ENCODE measurements at regions not wholly inside any gene's neighbourhood (a gene's known extent, or its start where the extent isn't known, plus 50 kb on each side); places are given as distances from the start of the nearest gene placed in this dataset.
"Not testable (repeated sequence)": the region's sequence is repeated elsewhere in the genome, so short reads cannot be mapped to it uniquely, and the experiment has no call there.

DNA sequence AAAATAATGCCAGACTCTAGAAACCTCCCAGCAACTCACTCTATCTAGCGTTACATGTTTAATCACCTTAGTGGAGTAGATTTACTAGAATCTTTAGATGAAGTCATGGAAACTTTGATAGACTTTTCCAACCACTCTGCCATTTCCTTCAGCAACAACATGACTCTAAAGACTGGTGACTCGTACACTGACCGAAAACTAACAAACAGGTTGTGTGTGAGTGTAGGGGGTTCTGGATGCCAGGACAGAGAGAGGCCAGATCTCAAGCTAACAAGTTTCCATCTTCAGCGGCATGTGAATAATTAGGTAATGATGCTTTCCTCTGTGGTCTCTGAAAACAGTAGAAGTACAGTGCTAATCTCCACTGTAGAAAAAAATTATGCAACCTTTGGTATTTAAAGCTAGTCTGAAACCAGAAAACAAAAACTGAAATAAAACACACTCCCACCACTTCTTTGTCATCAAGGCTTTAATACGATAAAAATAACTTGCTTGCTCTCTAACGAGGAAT lies 286.4 kb downstream of the PRDM5 start:
- no peak for DNase-seq

DNA sequence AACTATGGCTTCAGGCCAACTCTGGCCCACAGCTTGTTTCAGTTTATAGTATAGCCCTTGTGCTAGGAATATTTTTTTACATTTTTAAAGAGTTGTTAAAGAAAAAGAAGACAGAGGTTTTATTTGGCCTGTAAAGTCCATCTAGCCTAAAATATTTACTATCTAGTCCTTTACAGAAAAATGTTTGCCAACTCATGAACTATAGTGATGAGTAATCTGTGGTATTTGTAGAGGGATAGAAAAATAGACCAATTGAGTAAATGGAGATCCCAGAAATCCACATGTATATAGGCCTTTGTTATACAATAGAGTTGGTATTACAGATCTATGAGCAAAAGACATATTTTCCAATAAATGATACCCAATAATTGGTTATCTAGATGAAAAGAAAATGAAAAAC lies 288.7 kb downstream of the PRDM5 start:
- DNase-seq: no peak

DNA sequence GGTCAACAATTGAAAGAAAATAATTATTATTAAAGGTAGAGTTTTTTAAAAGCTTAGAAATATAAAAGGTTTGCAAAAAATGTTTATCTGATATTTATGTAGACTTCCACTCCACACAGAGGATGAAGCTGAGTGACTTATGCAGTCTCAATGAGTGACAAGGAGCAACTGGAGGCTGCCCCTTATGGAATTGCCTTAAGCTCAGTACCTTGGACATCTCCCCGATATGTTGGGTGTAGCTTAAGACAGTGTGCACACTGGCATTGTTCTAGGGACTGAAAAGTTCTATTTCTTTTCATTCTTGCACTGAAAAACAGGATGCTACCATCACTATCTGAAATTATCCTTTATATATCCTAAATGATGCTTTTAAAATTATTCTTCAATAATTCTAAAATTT lies 292.1 kb downstream of the PRDM5 start:
- DNase-seq: no peak

DNA sequence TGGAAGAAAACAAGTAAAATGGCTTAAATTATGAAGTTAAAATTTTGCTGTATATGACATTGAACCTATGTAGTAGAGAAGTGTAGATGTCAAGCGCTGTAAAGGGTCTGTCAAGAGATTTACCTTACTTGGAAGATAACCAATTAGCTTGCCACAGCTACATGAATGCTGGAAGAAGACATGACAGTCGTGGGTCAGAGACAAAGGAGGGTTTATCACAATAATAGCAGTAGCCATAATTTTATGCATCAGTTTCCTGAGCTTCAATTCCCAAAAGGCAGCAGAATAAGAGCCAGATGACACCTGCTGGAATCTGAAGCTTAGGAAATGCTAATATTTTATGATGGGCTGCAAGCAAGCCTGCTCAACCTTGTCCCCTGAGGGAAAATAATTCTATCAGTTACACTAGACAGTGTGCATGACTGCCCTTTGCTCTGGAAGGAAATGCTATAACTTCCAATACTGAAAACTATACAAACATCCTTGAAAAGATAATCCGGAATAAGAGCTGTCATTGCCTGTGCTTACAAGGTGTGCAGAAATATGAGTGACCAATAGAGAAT lies 292.9 kb downstream of the PRDM5 start:
- DNase-seq: no peak

DNA sequence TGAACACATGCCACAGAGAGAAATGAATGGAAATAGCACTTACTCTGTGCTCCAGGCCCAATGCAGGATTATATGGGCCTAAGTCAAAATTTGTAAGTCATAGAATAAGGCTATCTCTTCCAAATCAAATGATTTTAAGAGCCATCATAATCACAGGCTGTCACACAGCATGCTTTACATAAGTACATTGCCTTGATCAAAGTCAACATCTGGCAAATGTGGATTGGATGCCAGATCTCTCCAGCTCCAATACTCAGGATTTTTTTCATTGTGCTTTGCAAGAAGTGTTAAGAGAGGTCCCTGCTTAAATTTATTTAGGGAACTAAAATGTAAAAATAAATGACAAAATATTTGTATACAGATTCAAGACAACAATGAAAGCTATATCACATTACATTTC lies 299.9 kb downstream of the PRDM5 start:
- no peak for DNase-seq

DNA sequence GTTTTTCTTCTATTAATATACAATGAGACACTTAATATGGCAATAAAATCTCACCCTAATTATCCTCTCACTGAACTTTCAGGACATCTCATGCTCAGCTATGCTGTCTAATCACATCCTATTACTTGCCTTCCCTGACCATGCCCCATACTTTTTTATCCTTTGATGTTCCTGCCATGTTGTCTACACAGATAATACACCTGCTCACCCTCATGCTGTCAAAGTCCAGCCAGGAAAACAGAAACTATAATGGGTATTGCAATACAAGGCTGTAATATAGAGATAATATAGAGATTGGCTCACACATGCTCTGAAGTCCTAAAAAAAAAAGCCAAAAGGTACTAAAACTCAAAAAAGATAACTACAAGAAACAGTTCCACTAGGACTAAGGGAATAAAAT lies 305.4 kb downstream of the PRDM5 start:
- DNase-seq: no peak

DNA sequence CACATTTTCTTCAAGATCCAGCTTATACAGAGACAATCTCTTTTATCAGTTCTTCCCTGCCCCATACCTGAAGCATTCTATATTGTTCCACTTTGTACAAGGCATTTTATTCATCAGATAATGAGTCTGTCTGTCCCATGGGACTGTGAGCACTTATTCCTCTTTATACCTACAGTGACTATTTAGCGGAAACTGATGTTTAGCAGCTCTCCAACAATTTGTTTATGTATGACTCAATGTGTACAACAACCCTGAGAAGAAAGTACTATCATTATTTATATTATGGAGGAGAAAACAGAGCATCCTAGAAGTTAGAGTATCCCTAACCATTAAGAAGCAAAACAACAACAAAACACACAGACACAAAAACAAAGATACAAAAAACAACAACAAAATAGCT lies 306.5 kb downstream of the PRDM5 start:
- no peak for DNase-seq

DNA sequence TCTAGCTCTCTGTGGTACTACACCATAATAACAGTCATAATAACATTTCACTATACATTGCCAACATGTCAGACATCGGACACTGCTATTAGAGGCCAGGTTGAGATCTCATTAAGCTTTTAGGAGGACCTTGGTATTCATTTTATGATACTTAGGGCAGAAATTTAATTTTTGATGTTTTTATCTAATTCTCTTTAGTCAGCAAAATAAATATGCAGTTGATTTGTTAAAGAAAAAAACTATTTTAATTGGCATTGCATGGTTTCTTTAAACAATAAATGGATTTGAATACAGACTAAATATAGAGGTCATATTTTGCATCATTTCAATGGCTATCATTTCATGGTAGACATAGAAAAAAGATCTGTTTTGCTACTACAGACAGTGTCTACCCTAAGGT lies 308.7 kb downstream of the PRDM5 start:
- DNase-seq: no peak

DNA sequence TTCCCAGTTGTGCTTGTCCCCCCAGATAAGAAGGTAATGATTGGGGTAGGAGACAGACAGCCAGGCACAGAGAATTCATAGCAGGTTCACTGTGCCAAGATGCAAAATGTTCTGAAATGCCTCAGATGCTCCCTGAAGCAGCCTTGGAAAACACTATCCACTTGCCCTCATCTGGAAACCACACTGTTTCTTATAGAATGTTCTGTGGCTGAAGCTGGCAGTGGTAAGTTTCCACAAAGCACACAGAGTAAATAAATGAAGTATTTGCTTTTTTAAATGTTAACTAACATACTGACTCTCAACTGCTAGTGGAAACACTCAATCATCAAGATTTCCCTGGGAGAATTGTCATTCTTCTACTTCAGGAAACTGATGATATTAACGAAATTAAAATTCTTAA lies 311.4 kb downstream of the PRDM5 start:
- DNase-seq: no peak

DNA sequence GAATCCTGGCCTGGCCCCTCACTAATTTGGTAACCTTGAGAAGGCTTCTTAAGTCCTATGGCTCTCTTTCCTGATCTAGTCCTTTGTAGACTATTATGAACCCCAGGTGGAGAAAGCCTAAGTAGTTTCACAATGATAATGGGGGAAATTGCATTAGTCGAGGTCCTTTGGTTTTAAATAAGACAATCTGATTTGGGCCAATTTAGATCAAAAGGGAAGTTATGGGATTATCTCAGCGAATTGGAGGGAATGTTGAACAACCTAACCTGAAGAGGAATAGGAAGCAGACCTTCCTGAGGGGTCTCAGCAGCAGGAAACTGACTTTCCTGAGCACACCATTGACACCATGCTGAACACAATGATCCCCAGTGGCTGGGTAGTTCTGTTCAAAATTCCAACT lies 331.5 kb downstream of the PRDM5 start:
- no peak for DNase-seq

DNA sequence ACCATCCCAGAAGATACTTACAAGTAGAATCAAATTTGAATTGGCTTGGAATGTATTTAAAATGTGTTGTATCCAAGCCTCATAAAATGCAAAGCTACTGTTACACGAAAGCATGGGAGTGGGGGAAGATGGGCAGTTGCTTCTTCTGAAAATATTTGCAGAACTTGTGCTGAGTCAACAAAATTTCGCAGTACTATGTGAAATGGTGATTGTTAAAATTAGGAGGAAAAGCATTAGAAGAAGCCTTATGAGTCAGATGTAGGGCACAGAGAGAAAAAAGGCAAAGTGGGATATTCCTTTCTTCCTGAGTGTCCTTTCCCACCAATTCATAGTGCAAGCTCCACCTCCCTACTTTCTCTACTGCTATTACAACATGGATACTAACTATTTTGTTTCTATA lies 332.7 kb downstream of the PRDM5 start:
- DNase-seq: no peak

DNA sequence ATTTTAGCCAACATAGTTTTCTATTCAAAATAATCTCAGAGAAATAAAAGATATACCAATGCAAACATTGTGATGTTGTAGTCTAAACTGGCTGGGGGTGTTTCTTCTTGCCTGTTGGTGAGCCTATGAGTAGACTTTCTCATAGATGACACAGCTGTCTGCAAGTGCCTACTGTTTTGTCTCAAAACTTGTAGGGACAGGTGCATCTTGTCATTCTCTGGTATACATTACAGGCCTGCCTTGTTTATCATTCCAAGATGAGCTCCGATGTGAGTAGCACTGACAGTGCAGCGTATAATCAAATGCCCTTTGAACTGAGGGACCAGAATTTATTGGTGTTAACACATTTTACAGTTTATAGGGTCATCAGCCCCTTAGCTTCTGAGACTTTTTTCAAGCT lies 353.8 kb downstream of the PRDM5 start:
- no peak for DNase-seq

DNA sequence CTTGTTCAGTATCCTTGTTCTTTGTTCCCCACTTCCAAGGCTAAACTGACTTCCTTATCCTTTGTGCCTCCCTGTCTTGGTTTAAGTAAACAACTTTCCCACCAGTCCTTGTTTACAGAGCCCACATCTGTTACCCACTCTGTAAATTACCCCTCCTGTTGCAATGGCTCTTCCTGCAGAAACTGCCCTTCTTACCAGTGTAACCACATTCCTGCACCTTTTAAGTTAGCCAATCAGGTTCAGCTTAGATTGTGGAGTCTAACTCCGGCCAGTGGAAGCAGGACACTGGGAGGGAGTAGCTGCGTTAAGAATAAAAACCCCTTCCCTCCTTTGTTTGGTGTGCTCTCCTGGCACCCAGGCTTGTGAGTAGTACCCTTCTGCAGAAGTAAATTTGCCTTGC lies 360.9 kb downstream of the PRDM5 start:
- no peak for DNase-seq

DNA sequence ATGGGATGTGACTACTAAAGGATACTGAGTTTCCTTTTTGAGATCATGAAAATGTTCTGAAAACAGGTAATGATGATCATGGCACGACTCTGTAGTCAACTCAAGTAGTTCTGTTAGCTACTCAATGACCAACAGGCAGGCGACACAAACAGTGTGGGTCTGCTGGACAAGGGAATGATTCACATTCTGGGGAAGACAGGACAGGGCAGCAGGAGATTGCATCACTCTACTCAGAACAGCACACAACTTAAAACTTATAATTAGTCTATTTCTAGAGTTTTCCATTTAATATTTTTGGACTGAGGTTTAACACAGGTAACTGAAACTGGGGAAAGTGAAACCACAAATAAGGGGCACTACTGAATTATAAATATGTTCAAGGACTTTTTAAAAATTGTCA lies 365.2 kb downstream of the PRDM5 start:
- DNase-seq: no peak

DNA sequence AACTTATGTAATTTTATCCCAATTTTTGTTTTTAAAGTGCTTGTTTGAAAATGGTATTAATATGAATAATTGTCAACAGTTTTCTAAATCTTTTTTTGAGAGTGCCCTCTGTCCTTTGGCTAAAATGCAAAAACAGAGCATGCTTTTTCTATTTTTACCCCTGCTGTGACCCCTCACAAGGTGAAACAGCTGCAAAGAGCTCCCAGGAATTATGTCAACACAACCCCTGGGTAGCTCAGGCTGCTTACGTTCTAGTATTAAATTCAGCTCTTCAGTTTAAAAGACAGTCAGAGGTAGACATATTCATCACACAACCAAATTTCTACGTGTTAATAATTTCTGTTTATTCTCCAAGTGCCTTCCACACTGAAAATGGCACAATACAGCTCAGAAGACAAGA lies 367.5 kb downstream of the PRDM5 start:
- DNase-seq: no peak

DNA sequence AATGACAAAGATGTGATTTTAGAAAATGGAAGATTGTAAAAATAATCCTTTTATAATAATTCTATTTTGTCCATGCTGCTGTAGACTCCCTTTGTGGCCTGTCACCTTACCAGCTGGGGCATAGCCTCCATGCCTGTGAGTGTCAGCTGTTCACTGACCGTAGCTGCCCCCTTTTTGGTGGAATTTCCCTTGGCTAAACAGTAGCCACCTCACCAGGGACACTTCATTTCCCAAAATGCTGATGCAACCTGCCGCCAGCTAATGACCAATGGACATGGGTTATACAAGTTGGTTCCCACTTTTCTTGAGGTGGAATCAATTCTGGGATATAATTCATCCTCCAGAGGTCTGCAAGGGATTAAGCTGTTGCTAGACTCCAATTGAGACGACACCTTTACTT lies 368.4 kb downstream of the PRDM5 start:
- DNase-seq: no peak

DNA sequence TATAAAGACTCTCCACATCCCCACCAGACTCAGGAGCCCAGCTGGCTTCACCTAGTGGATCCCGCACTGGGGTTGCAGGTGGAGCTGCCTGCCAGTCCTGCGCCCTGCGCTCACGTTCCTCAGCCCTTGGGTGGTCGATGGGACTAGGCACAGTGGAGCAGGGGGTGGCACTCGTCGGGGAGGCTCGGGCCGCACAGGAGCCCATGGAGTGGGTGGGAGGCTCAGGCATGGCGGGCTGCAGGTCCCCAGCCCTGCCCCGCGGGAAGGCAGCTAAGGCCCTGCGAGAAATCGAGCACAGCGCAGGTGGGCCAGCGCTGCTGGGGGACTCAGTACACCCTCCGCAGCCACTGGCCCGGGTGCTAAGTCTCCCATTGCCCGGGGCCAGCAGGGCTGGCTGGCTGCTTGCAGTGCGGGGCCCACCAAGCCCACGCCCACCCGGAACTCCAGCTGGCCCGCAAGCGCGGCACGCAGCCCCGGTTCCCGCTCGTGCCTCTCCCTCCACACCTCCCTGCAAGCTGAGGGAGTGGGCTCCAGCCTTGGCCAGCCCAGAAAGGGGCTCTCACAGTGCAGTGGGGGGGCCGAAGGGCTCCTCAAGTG lies 371.8 kb downstream of the PRDM5 start:
- not testable (repeated sequence) for DNase-seq

DNA sequence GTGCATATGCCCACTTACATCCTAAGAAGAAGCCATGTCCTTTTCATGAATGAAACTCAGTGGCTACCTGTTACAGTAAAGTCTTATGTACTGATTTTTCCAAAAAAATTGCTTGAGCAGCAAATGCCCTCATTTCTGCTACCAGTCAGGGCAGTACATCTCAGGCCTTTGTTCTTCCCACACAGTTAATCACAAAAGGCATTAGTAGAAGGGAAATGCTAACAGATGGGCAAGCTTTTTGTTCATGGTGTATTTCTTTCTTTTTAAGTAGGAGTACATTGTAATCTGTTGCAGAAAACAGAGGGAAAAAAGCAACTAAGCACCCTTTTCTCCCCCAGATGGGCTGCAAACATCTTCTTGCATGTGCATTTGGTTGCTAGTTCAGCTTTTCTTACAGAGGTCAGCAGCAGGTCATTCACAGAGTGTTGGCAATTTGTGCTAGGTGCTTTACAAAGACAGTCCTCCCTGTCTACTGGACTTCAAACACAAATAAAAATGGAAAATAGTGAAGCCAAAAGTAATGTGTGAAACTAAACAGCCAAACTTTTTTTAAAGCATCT lies 373.4 kb downstream of the PRDM5 start:
- DNase-seq: no peak

DNA sequence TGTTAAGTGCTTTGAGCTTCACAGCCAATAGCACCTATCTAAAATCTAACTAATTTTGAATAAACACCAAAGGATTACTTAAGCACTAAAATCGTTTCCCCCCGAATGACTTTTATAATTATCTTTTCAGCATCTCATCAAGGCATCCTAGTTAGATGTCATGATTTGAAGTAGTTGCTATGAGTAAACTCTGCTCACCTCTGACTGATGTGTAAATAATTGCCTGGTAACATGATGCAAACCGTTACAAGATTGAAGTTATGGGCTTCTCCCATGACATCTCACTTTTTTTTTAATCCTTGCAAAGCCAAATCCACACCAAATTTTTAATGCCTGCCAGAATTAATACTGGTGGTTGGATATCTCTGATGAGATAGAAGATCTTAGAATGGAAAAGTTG lies 377.1 kb downstream of the PRDM5 start:
- no peak for DNase-seq

DNA sequence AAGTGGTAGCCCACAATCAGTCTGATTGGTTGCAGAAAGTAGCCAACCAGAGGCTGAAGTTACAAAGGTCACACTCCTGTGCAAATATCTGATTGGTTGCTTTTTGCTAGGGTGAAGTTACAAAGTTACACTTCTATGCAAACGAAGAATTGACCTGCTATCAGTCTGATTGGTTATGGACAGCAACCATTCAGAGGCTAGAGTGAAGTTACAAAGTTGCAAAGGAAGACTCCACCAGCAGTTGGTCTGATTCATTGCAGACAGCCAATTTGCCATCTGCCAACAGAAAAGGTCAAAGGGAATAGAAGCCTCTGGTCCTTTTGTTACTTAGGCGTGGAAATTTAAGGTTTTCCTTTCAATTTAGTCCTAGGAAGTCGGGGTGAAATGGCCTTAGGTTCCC lies 377.7 kb downstream of the PRDM5 start:
- DNase-seq: no peak

DNA sequence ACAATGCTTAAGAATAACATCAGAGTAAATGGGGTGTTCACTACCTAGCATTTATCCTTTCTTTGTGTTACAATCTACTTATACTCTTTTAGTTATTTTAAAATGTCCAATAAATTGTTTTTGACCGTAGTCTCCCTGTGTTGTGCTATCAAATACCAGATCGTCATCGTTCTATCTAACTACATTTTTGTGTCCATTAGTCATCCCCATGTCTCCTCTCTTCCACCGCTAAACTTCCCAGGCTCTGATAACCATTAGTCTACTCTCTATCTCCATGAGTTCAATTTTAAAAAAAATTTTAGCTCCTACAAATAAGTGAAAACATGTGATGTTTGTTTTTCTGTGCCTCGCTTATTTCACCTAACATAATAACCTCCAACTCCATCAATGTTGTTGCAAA lies 381.9 kb downstream of the PRDM5 start:
- no peak for DNase-seq

DNA sequence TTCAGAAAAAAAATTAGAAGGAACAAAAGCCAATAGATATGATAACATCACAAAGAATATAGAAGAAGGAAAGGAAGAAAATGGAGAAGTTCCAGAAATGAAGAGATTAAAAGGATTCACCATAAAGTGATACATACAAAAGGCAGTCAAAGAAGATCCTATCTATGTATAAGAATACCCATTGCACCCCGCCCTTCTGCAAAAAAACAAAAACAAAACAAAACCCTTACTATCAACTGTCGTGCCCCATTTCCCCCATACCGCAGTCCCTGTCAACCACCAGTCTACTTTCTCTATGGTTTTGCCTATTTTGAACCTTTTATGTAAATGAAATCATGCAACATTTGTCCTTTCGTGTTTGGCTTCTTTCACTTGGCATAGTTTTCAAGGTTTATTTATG lies 385.6 kb downstream of the PRDM5 start:
- no peak for DNase-seq

DNA sequence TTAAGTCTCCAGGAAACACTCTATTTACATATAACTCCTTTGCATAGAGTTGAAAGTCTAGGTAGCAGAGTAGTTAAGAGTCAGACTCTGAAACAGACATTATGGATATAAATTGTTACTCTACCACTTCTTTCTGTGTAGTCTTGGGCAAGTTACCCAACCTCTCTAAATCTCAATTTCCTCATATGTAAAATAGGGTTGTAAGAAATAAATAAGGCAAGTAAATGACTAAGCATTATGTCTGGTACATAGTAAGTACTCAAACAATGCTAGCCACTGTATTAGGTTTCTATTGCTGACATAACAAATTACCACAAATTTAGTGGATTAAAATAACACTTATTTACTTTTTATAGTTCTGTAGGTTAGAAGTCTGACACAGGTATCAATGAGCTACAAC lies 394.1 kb downstream of the PRDM5 start:
- no peak for DNase-seq

DNA sequence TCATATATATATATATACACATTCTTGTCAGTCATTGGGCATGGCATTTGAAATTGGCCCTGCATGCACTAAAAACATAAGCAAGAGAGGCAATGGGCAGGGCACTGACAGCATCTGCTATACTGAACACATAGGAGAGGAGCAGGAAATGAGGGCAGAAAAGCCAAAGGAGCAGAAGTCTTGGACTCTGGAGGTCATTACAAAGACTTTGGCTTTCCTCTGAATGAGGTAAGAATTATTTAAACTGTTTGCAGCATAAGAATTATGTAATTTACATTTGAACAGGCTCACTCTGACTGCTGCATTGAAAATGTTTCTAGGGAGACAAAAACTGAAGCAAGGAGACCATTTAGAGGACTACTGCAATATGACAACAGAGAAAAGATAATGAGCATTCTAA lies 396.5 kb downstream of the PRDM5 start:
- DNase-seq: no peak

DNA sequence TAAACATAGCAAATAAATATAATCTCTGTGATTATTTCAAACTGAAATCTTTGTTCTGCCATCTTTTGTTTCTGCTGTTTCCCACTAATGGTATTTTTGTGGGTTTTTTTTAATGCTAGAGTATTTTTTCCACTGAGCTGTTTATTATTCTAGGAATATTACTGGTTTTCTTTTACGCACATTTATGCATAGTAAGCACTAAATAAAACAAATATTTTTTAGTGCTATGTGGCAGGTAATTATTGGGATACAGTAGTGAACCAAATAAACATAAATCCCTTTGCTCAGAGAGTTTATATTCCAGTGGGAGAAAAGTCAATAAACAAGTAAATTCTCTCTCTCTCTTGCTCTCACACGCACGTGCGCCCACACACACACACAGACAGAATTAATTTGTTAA lies 397.4 kb downstream of the PRDM5 start:
- DNase-seq: no peak

Measured in NCI-H226 (cell line).